H1 (cell line): ENCODE measurements at regions not wholly inside any gene's neighbourhood (a gene's known extent, or its start where the extent isn't known, plus 50 kb on each side); places are given as distances from the start of the nearest gene placed in this dataset.

Source experiments
- CTCF ChIA-PET: fragments of 300-600 bp; sonication (Branson Sonifier 250); formaldehyde crosslinking; loops from one replicate; lab custom pipeline; 2021; ENCODE audit not compliant: partially characterized antibody; lab: Charles Lee
- POLR2A ChIA-PET: fragments of 300-600 bp; sonication (Branson Sonifier 250); formaldehyde crosslinking; loops from one replicate; lab custom pipeline; 2021; ENCODE audit warnings: inconsistent platforms; ENCODE audit not compliant: partially characterized antibody; lab: Charles Lee
- DNase-seq, 2 experiments: peaks; one replicate each; pipeline versions ENCODE4 v3.0.0 to v3.0.0-alpha.2; 2010 to 2022; ENCODE audit warnings: low spot score in 2 of 2, low read depth in 1 of 2, mixed read lengths in 1 of 2
- FAIRE-seq: peaks from 2 replicates; lab custom pipeline; 2011; peaks lifted over from hg19 to GRCh38; lab: Jason Lieb, UNC
- H2AFZ ChIP-seq: 2 replicates; pipeline ENCODE4 v1.8.1; 2012; ENCODE audit warnings: low read length, inconsistent platforms
- H2AK5ac ChIP-seq: 2 replicates; pipeline ENCODE4 v1.6.1; 2013; ENCODE audit warnings: low read depth, low read length
- H2BK120ac ChIP-seq: replicated peaks from 2 replicates; pipeline ENCODE3; 2013; ENCODE audit warnings: low read depth, low read length, inconsistent platforms
- H2BK12ac ChIP-seq: 2 replicates; pipeline ENCODE4 v1.6.1; 2013; ENCODE audit warnings: low read depth, low read length
- H2BK15ac ChIP-seq: 2 replicates; pipeline ENCODE4 v1.6.1; 2013; ENCODE audit warnings: low read length
- H2BK20ac ChIP-seq: 2 replicates; pipeline ENCODE4 v1.6.1; 2013; ENCODE audit warnings: low read length
- H2BK5ac ChIP-seq: 2 replicates; pipeline ENCODE4 v1.6.1; 2013; ENCODE audit warnings: low read depth, low read length
- H3K14ac ChIP-seq: 2 replicates; pipeline ENCODE4 v1.6.1; 2013; ENCODE audit warnings: inconsistent platforms; ENCODE audit not compliant: insufficient read length
- H3K18ac ChIP-seq: 2 replicates; pipeline ENCODE4 v1.6.1; 2013; ENCODE audit warnings: low read length; ENCODE audit errors: extremely low read depth
- H3K23ac ChIP-seq: 2 replicates; pipeline ENCODE4 v1.6.1; 2013; ENCODE audit warnings: inconsistent platforms; ENCODE audit not compliant: insufficient read length
- H3K23me2 ChIP-seq: 2 replicates; pipeline ENCODE4 v1.6.1; 2013; ENCODE audit warnings: low read depth, low read length
- H3K27ac ChIP-seq: 2 replicates; pipeline ENCODE4 v1.6.1; 2011; ENCODE audit warnings: low read depth, low read length, inconsistent platforms
- H3K27me3 ChIP-seq, 4 experiments: replicated peaks in 1 of 4; 1 replicate in 1 of 4; 2 replicates in 3 of 4; pipeline versions ENCODE4 v1.6.1 to v1.8.1; 2011 to 2013; ENCODE audit warnings: low read length in 3 of 4, mild to moderate bottlenecking in 3 of 4, inconsistent platforms in 2 of 4, mixed read lengths in 2 of 4, moderate library complexity in 1 of 4; ENCODE audit not compliant: control insufficient read depth in 3 of 4, insufficient read depth in 3 of 4; ENCODE audit errors: extremely low read depth in 1 of 4
- H3K36me3 ChIP-seq, 4 experiments: 2 replicates each; pipeline versions ENCODE4 v1.6.1 to v1.8.1; 2011 to 2013; ENCODE audit warnings: mild to moderate bottlenecking in 4 of 4, low read length in 3 of 4, moderate library complexity in 2 of 4, control low read depth in 1 of 4, inconsistent platforms in 1 of 4; ENCODE audit not compliant: insufficient read depth in 4 of 4, control insufficient read depth in 2 of 4
- H3K4ac ChIP-seq: replicated peaks from 2 replicates; pipeline ENCODE3; 2013; ENCODE audit warnings: low read length, low read depth, mixed read lengths, inconsistent platforms; ENCODE audit not compliant: insufficient read length
- H3K4me1 ChIP-seq, 4 experiments: replicated peaks in 1 of 4; 1 replicate in 1 of 4; 2 replicates in 3 of 4; pipeline versions ENCODE4 v1.6.1 to v1.8.1; 2011 to 2013; ENCODE audit warnings: low read length in 3 of 4, inconsistent platforms in 2 of 4, mixed read lengths in 1 of 4; ENCODE audit not compliant: insufficient read depth in 4 of 4, control insufficient read depth in 3 of 4
- H3K4me2 ChIP-seq, 2 experiments: 2 replicates each; pipeline versions ENCODE4 v1.6.1 to v1.8.1; 2011 to 2013; ENCODE audit warnings: low read depth in 2 of 2, low read length in 2 of 2, control low read depth in 1 of 2, inconsistent platforms in 1 of 2, mild to moderate bottlenecking in 1 of 2; ENCODE audit not compliant: insufficient read depth in 1 of 2
- H3K4me3 ChIP-seq, 4 experiments: fragments of 200-600, 300-600 bp in 1 of 4; sonication (generic), shearing (Covaris generic), sonication (Bioruptor Twin) in 1 of 4; 2 replicates each; pipeline versions ENCODE4 v1.5.1 to v1.8.1; 2011 to 2016; ENCODE audit warnings: low read length in 4 of 4, low read depth in 3 of 4, control low read depth in 2 of 4, inconsistent platforms in 2 of 4, mild to moderate bottlenecking in 2 of 4, mixed read lengths in 1 of 4, moderate library complexity in 1 of 4; ENCODE audit not compliant: insufficient read depth in 2 of 4; ENCODE audit errors: extremely low read depth in 1 of 4
- H3K56ac ChIP-seq: replicated peaks from 2 replicates; pipeline ENCODE3; 2013; ENCODE audit warnings: low read depth, mild to moderate bottlenecking, mixed read lengths, low read length, inconsistent platforms; ENCODE audit not compliant: insufficient read length
- H3K79me1 ChIP-seq: 2 replicates; pipeline ENCODE4 v1.6.1; 2013; ENCODE audit warnings: low read depth, low read length, control low read depth
- H3K79me2 ChIP-seq, 2 experiments: 2 replicates each; pipeline versions ENCODE4 v1.6.1 to v1.8.1; 2012 to 2013; ENCODE audit warnings: low read length in 2 of 2, mild to moderate bottlenecking in 2 of 2, inconsistent platforms in 1 of 2; ENCODE audit not compliant: insufficient read depth in 2 of 2, control insufficient read depth in 1 of 2
- H3K9ac ChIP-seq, 4 experiments: replicated peaks in 1 of 4; 1 replicate in 1 of 4; 2 replicates in 3 of 4; pipeline versions ENCODE4 v1.6.1 to v1.8.1; 2011 to 2013; ENCODE audit warnings: low read depth in 3 of 4, low read length in 3 of 4, control low read depth in 2 of 4, mild to moderate bottlenecking in 2 of 4, moderate library complexity in 2 of 4, inconsistent platforms in 1 of 4; ENCODE audit errors: extremely low read depth in 1 of 4
- H3K9me3 ChIP-seq, 2 experiments: 2 replicates each; pipeline versions ENCODE4 v1.6.1 to v1.8.1; 2012 to 2013; ENCODE audit warnings: mild to moderate bottlenecking in 2 of 2, moderate library complexity in 2 of 2, control low read depth in 1 of 2, inconsistent platforms in 1 of 2, low read depth in 1 of 2, low read length in 1 of 2, mixed read lengths in 1 of 2; ENCODE audit not compliant: insufficient read depth in 2 of 2
- H4K20me1 ChIP-seq, 2 experiments: replicated peaks in 1 of 2; 2 replicates each; pipeline versions ENCODE3 to v1.8.1; 2011 to 2013; ENCODE audit warnings: inconsistent platforms in 2 of 2, low read length in 2 of 2, mild to moderate bottlenecking in 1 of 2; ENCODE audit not compliant: insufficient read depth in 2 of 2, control insufficient read depth in 1 of 2
- H4K5ac ChIP-seq: 2 replicates; pipeline ENCODE4 v1.6.1; 2013; ENCODE audit warnings: low read length, low read depth, mixed read lengths, inconsistent platforms; ENCODE audit not compliant: insufficient read length
- H4K8ac ChIP-seq: 2 replicates; pipeline ENCODE4 v1.8.0; 2013; ENCODE audit warnings: mild to moderate bottlenecking, moderate library complexity, low read length, inconsistent platforms; ENCODE audit not compliant: insufficient read depth; ENCODE audit errors: extremely low read depth
- H4K91ac ChIP-seq: replicated peaks from 2 replicates; pipeline ENCODE3; 2013; ENCODE audit warnings: low read length, mixed read lengths, inconsistent platforms; ENCODE audit not compliant: insufficient read length
- BCL11A ChIP-seq, 2 experiments: IDR thresholded peaks; one replicate each; pipeline ENCODE4 v1.6.1; 2011; ENCODE audit warnings: low read depth in 2 of 2, low read length in 2 of 2, mild to moderate bottlenecking in 2 of 2
- CREB1 ChIP-seq: IDR thresholded peaks from 2 replicates; pipeline ENCODE4 v1.6.1; 2012; ENCODE audit warnings: inconsistent platforms
- EP300 ChIP-seq, 2 experiments: IDR thresholded peaks; 1 replicate in 1 of 2; 2 replicates in 1 of 2; pipeline ENCODE4 v1.6.1; 2011 to 2012; ENCODE audit warnings: low read depth in 2 of 2, low read length in 2 of 2, mild to moderate bottlenecking in 2 of 2, borderline replicate concordance in 1 of 2, inconsistent platforms in 1 of 2, moderate library complexity in 1 of 2
- FOSL1 ChIP-seq: IDR thresholded peaks from 2 replicates; pipeline ENCODE4 v1.6.1; 2011; ENCODE audit warnings: mild to moderate bottlenecking, low read depth, low read length, moderate library complexity; ENCODE audit not compliant: insufficient read depth
- JUN ChIP-seq: IDR thresholded peaks from 2 replicates; pipeline ENCODE4 v1.6.1; 2011; ENCODE audit warnings: low read depth, mild to moderate bottlenecking, improper control_type of control experiment, low read length
- JUND ChIP-seq: IDR thresholded peaks from 2 replicates; pipeline ENCODE4 v1.6.1; 2011; ENCODE audit warnings: mild to moderate bottlenecking, improper control_type of control experiment, low read length
- KDM1A ChIP-seq: fragments of 200-600, 300-600 bp; sonication (generic); IDR thresholded peaks from 2 replicates; pipeline ENCODE4 v1.7.1; 2016; ENCODE audit warnings: mild to moderate bottlenecking, low read length, borderline replicate concordance
- KDM4A ChIP-seq: IDR thresholded peaks from one replicate; pipeline ENCODE4 v1.7.1; 2012; ENCODE audit warnings: low read depth, mild to moderate bottlenecking, moderate library complexity, low read length, inconsistent platforms; ENCODE audit not compliant: severe bottlenecking
- POLR2A ChIP-seq, 2 experiments: IDR thresholded peaks; 1 replicate in 1 of 2; 2 replicates in 1 of 2; pipeline ENCODE4 v1.6.1; 2011; ENCODE audit warnings: low read depth in 2 of 2, low read length in 2 of 2, mild to moderate bottlenecking in 2 of 2; ENCODE audit errors: control extremely low read depth in 1 of 2
- RAD21 ChIP-seq, 2 experiments: IDR thresholded peaks in 1 of 2; conservative IDR thresholded peaks in 1 of 2; 2 replicates each; pipeline ENCODE4 v1.6.1; 2011; ENCODE audit warnings: low read depth in 2 of 2, low read length in 2 of 2, improper control_type of control experiment in 1 of 2, inconsistent platforms in 1 of 2, mild to moderate bottlenecking in 1 of 2, moderate library complexity in 1 of 2
- RFX5 ChIP-seq: IDR thresholded peaks from 2 replicates; pipeline ENCODE4 v1.6.1; 2011; ENCODE audit warnings: low read depth, low read length, improper control_type of control experiment, borderline replicate concordance
- SIX5 ChIP-seq: IDR thresholded peaks from 2 replicates; pipeline ENCODE4 v1.6.1; 2011; ENCODE audit warnings: mild to moderate bottlenecking, low read depth, low read length
- SP2 ChIP-seq: IDR thresholded peaks from 2 replicates; pipeline ENCODE4 v1.6.1; 2012; ENCODE audit warnings: mild to moderate bottlenecking, low read length, inconsistent platforms
- TCF12 ChIP-seq: IDR thresholded peaks from 2 replicates; pipeline ENCODE4 v1.6.1; 2011; ENCODE audit warnings: low read depth, mild to moderate bottlenecking, low read length
- TEAD4 ChIP-seq: IDR thresholded peaks from 2 replicates; pipeline ENCODE4 v1.6.1; 2012; ENCODE audit warnings: low read depth, low read length, inconsistent platforms, mixed read lengths
- WGBS, 2 experiments: shearing (Covaris generic) in 1 of 2; methylation state at CpG; one replicate each; pipeline versions ENCODE4 v1.1.6 to v1.1.7; 2013 to 2015; ENCODE audit warnings: low lambda C conversion rate in 2 of 2, mixed read lengths in 2 of 2, inconsistent platforms in 1 of 2, low coverage in 1 of 2, missing lambda C conversion rate in 1 of 2; ENCODE audit not compliant: insufficient replicate concordance in 2 of 2, insufficient coverage in 1 of 2, insufficient read length in 1 of 2; ENCODE audit errors: extremely low coverage in 1 of 2, missing lambda C conversion rate in 1 of 2; 5-methylcytosine and 5-hydroxymethylcytosine counted together

DNA sequence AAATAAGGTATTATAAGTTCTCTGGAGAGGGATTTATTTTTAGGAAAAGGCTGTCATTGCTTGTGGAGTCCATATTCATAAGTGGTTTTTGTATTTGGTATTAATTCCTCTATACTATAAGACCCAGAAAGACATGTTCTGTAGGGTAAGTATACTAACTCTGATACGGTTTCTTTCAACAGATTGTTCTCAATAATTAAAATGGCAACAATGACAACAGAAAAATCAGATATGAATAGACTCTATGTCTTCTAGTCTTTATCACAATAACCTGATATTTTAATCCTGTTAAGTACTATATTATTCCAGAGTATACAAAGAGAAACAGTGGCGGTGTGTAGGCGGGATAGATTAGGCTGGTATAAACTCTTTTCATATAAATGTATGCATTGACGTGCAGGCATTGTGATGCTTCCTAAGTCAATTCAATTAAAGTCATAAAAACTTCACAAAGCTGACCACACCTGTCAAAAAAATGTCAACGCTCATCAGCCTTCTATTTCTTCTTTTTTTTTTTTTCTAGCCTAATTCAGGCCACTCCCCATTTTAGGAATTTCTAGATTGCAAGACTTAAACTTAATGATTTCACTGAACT is 150.4 kb downstream of the TRIML1 start:
- Histone ChIP-seq H3K23me2 (no peaks in the 10 kb centered on the region), H4K5ac (no peak overlapping the region), H3K27ac (no peak overlapping the region), H4K20me1 (no peaks in the 10 kb centered on the region), H2BK5ac (no peak overlapping the region), H3K56ac (no peak overlapping the region), H2BK20ac (no peak overlapping the region), H3K14ac (no peak overlapping the region), H3K18ac (no peak overlapping the region), H3K79me1 (no peaks in the 10 kb centered on the region), H3K4me2 (no peak overlapping the region), H2AK5ac (no peak overlapping the region), H3K9ac (no peak overlapping the region), H2AFZ (no peak overlapping the region), H4K91ac (no peak overlapping the region), H3K79me2 (no peaks in the 10 kb centered on the region), H3K36me3 (no peaks in the 10 kb centered on the region), H3K9me3 (no peaks in the 10 kb centered on the region), H2BK15ac (no peak overlapping the region), H2BK120ac (no peak overlapping the region), H4K8ac (no peak overlapping the region), H3K4me1 (no peaks in the 10 kb centered on the region; a peak in 1 of 7 replicates), H3K23ac (no peak overlapping the region), H2BK12ac (no peak overlapping the region), H3K27me3 (no peaks in the 10 kb centered on the region), H3K4me3 (no peak overlapping the region), H3K4ac (no peak overlapping the region)
- no peak for DNase-seq
- CTCF ChIA-PET, result interaction anchor here (0.6 kb wide), 1 partner anchor 205 kb away, joined by 5 read pairs; no protein-coding TSS in a partner anchor
- POLR2A ChIA-PET, result no interaction called here
- 95% methylated on average over 5 of the region's 5 CpGs; no CpG with 5 or more reads in 1 of the 2 experiments for WGBS, 2 experiments
- no peak for FAIRE-seq
- TF ChIP-seq RAD21 (IDR thresholded peaks at IDR 0.05 in 1 of 2, conservative IDR thresholded peaks at IDR 0.05 in 1 of 2; ENCODE audit: low read depth in 2 of 2, low read length in 2 of 2) (no peak), RFX5 (no peak), EP300 (IDR thresholded peaks at IDR 0.05; ENCODE audit: borderline replicate concordance in 1 of 2, low read depth in 2 of 2, low read length in 2 of 2) (no peak), SP2 (no peak), JUND (no peak), JUN (no peak), FOSL1 (no peak), TCF12 (no peak), KDM4A (no peak), POLR2A (IDR thresholded peaks at IDR 0.05; ENCODE audit: control extremely low read depth in 1 of 2, low read depth in 2 of 2, low read length in 2 of 2) (no peak), SIX5 (no peak), KDM1A (no peak), BCL11A (IDR thresholded peaks at IDR 0.05; ENCODE audit: low read depth in 2 of 2, low read length in 2 of 2) (no peak), CREB1 (no peak), TEAD4 (no peak)
